IPS-NIHi7 (cell line): ENCODE measurements at regions not wholly inside any gene's neighbourhood (a gene's known extent, or its start where the extent isn't known, plus 50 kb on each side); places are given as distances from the start of the nearest gene placed in this dataset.

Experiments used
- DNase-seq: peaks from one replicate; pipeline ENCODE4 v3.0.0; 2012; ENCODE audit warnings: mixed read lengths; ENCODE audit errors: extremely low spot score

DNA sequence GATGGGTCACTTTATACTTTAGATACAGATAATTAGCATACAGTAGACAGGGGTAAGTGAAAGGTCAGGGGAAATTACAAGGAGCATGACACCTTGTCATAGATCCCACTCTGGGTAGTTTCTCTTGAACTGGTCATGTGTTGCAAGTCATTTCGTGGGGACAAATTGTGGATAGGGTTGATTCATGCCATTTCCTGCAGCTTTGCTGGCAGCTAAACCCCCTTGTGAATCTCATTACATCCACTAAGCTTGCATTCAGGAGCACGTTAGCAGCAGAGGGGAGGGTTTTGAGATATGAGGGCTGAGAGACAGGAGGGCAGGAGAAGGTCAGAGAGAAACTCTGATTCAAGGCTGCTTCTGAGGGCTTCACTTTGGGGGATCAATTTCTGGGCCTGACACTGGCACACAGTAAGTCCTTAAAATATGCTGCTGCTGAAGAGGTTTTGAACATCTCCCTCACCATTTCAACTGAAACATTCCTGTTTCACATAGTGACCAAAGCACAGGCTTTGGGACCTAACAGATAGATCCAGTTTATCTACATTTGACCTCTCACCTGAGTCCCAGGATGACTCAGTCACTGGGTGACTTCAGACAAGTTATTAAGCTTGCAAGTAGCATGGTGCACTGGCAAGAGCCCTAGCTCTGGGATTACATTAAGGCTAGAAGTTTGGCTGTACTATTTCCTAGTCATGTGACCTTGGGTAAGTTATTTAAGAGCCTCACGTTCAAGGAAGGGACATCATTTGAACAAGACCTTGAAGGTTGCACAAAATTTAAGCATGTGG is 206.0 kb upstream of the USP24 start:
- no peak for DNase-seq

- no peak for DNase-seq
Measured at GRCh38 chr1:55420026-55420425, 204.9 kb upstream of the USP24 start.

DNA sequence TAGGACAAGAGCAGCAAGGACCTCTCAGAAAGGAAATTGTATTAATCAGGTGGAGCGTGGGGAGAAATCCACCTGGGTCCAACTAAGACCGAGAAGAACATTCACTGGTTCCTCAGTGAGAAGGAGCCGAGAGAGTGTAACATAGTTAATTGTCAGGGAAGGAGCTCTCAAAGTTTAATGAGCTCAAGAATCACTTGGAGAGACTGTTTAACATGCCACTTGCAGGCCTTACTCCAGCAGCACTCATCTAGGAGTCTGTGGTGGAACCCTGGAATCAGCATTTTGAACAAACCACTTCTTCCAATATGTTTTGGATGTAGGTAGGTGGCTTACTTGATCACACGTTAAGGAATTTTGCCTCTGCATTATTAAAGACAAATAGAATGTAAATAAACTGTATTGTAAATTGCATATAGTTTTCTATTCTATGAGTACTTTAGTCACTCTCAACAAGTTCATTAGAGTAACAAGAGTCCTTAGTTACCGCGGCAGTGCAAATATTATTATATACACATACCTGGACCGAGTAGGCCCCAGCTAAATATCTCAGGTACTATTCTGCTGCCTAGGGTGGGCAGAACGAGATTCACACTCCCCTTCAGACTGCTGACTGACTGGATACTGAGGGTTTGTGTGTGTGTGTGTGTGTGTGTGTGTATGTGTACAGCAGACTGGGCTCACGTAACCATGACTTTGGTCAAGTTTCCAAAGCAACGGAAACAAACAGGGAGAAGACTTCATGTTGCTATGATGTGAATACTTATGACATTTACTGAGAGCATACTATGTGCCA is 203.2 kb upstream of the USP24 start:
- DNase-seq, result no peak

DNA sequence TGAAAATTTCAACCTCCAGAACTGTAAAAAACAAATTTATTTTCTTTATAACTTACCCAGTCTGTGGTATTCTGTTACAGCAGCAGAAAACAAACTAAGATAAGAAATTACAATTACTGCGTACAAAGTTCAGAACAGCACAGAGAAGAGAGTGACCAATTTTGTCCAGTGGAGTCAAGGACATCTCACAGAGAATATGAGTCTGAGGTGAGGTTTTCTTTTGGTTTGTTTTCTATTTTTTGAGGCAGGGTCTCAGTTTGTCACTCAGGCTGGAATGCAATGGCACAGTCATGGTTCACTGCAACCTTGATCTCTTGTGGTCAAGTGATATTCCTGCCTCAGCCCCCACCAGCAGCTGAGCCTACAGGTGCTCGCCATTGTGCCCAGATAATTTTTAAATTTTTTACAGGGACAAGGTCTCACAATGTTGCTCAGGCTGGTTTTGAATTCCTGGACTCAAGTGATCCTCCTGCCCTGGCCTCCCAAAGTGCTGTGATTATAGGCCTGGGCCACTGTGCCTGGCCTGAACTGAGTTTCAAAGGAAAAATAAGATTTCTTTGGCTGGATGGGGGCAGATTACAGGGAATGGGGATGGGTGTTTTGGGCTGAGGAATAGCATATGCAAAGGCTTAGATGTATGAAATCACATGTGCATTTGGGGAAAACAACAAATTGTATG is 201.1 kb upstream of the USP24 start:
- no peak for DNase-seq

DNA sequence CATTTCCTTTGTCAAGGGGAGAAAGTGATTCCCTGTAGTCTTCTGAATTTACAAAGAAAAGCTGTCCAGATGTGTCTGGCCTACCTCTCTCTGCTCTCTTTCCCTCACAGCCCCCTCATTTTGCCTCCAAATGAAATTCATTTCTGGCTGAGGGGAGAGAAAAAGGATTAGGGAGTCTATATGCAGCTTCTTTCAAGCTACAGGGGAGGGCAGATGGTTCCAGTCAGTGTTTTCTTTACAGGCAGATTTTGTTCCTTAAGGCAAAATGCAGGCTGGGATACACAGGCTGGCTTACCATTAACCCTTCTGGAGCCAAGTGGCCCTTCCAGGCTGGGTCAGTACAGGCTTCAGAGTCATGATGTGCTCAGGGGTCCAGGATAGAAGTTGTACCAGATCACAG is 198.1 kb upstream of the USP24 start:
- no peak for DNase-seq

DNA sequence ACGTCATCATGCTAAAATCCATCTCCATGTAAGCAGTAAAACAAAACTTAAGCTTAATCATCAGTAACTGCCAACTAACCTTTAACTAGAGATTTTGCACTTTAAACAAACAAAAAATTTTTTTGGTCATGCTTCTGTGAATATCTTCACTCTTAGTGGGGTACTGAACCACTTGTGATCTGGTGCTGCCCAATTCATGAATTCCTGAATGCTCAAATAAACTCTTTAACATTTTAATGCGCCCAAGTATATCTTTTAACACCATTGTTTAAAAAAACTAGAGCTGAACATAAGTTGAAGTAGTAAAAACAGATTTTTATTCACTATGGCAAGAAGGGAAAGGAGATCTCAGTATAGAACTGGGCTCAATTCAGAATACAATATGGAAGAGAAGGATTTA is 196.9 kb upstream of the USP24 start:
- no peak for DNase-seq

- no peak for DNase-seq
Measured at GRCh38 chr1:55402671-55403464, 187.7 kb upstream of the USP24 start.

DNA sequence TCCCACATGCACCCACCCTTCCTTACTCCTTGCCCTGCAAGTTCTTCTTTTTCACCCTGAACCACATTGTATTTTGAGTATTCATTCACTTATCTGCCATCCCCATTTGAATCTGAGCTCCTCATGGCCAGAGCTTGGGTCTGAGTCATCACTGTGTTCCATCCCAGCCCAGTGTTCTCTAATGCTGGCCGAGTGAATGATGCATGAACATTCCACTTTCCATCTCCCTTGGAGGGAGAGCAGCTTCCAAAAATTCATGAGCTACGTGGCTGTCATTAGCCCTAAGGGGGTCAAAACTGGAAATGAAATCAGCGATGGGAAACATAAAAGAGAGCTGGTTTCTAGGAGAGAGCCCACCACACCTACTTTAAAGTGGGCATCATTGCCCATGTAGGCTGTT is 187.0 kb upstream of the USP24 start:
- DNase-seq, result no peak

GRCh38 chr1:55400508-55400907 is 185.3 kb upstream of the USP24 start:
- DNase-seq, result no peak

- no peak for DNase-seq
Measured at GRCh38 chr1:55399346-55399745, 184.2 kb upstream of the USP24 start.

GRCh38 chr1:55396381-55396891 is 181.3 kb upstream of the USP24 start:
- DNase-seq, result no peak

GRCh38 chr1:55388960-55389359 is 173.8 kb upstream of the USP24 start:
- DNase-seq, result no peak

DNA sequence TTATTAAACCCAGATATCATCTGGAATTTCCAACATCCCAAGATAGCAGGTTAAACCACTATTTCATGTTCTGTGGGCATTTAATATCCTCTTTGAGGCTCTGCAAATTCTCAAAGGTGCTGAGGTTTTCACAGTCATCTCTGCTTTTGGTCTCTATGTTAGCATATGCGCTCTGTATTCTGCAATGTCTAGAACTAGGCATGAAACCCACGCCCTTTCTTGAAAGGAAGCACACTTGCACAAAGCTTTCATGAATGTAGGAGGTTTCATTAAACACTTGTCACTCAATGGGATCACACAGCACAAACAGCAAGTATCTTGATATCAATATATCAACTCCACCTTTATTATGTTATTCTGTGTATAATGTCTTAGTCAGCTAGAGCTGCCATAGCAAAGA is 172.0 kb upstream of the USP24 start:
- DNase-seq, result no peak

DNA sequence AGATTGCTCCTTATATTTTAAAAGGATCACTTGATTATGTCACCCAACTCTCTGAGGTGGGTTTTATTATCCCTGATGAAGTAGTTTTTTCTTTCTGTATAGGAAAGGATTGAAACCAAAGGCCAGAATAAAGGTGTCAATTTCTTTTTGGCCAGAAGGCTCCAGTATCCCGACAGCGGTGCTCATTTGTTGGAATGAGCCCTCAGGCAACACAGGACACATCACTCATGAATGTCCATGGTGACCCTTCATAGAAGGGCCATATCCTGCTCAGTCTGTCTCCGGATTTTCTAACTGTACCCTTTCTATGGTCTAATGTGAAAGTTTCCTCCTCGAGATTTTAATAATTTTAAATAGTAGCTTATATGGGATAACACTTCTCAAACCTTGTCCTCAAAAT is 171.3 kb upstream of the USP24 start:
- DNase-seq, result no peak

- DNase-seq, result no peak
Measured at GRCh38 chr1:55385402-55386018, 170.3 kb upstream of the USP24 start.

GRCh38 chr1:55384637-55385036 is 169.5 kb upstream of the USP24 start:
- DNase-seq, result no peak

DNA sequence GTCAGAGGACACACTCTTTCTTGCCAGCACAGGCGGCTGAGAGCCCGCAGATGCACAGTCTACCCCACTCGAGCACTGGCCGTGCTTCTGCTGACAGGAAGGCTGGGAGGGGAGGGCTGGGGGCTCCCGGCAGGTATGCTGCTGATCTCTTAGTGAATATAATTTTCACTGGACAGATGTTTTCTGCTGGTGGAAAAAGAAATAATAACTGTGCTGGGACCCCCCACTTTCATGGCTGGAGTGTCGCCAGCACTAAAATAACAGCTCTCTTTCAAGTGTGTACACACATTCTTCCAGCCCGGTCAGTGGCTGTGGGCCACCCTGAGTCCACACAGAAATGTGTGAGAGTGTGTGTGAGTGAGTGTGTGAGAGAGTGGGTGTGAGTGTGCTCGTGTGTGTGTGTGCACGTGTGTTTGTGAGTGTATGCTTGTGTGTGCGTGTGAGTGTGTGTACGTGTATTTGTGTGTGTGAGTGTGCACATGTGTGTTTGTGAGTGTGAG is 167.7 kb upstream of the USP24 start:
- DNase-seq, result no peak

DNA sequence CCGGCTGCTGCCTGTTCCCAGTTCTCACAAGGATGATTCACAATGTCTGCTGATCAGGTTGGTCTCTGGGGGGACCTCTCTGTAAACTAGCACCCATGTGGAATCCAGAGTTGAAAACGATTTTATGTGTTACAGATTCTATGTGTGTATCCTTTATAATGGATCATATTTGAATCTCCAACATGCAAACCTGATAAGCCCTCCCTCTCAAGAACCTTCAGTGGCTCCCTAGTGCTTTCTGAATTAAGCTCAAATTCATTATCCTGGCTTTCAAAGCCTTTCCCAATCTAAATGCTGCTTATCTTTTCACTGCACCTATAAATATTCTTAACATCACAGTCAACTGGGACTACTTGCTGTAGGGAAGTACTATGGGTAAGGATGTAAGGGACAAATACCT is 166.8 kb upstream of the USP24 start:
- no peak for DNase-seq

GRCh38 chr1:55381491-55381890 is 166.3 kb upstream of the USP24 start:
- DNase-seq, result no peak

- DNase-seq, result no peak
Measured at GRCh38 chr1:55380355-55380970, 165.3 kb upstream of the USP24 start.

GRCh38 chr1:55378582-55378981 is 163.4 kb upstream of the USP24 start:
- peak; percentile 79 for DNase-seq
